Urothelium cell line (cell line): ENCODE measurements at regions not wholly inside any gene's neighbourhood (a gene's known extent, or its start where the extent isn't known, plus 50 kb on each side); places are given as distances from the start of the nearest gene placed in this dataset.

Experiments used
- DNase-seq: peaks from one replicate; pipeline ENCODE4 v3.0.0; 2011; ENCODE audit warnings: low spot score, mixed read lengths
- FAIRE-seq: peaks from 2 replicates; lab custom pipeline; 2011; peaks lifted over from hg19 to GRCh38; lab: Jason Lieb, UNC

DNA sequence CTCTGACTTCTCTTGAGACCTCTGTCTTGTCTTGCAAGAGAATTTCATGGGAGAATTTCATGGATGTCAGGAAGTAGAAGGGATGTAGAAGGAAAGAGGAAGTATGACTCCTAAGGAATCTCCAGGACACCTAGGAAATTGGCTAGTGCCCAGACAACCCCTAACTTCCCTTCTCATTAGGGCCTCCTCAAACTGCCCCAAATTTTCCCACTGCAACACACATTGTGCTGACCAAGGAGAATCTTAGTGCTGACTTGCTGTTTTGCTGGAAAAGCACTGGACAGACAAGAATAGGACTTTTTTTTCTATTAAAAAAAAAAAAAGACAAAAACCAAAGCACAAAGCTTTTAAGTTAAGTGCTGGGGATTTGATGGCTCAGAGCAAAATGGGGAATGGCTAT is 236.1 kb upstream of the CADM1 start:
- no peak for DNase-seq
- no peak for FAIRE-seq

DNA sequence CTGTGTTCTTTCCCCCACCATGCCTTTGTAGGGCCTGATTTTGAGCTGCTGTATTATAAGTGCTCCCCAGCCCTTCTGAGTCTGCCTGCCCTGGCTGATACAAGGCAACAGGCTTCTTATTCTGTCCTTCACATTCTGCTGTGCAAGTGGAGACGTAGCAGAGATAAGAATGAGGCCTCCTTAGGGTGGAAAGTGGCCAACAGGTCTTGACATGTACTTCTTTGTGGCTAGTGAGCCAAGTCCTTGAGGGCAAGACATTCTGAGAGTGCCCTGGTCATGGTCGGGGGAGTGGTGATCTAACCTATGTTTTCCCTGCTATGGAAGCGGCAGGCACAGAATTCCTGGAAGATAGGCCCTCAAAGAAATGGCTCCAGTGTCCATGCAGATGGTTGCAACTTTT is 235.7 kb upstream of the CADM1 start:
- FAIRE-seq = no peak
- DNase-seq = no peak

- FAIRE-seq = no peak
- no peak for DNase-seq
Observed at GRCh38 chr11:115739146-115739545, 234.9 kb upstream of the CADM1 start.

DNA sequence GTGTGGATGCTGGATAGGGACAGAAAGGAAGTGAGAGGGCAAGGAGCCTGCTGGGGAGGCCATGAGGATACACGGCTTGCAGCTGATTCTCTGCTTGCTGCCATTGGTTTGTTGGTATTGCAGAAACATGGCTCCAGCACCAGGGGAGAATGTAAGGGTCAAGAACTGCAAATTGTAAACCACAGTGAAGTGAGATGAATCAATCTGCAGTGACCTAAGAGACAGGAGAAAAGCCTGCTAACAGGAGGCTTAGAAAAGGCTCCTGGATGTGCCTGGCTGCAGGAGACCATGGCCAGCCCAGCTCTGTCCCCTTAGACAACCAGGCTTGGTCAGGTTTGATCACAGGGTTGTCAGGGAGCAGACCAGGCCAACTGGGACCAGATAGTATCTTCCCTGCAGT is 233.7 kb upstream of the CADM1 start:
- DNase-seq = no peak
- FAIRE-seq = no peak

DNA sequence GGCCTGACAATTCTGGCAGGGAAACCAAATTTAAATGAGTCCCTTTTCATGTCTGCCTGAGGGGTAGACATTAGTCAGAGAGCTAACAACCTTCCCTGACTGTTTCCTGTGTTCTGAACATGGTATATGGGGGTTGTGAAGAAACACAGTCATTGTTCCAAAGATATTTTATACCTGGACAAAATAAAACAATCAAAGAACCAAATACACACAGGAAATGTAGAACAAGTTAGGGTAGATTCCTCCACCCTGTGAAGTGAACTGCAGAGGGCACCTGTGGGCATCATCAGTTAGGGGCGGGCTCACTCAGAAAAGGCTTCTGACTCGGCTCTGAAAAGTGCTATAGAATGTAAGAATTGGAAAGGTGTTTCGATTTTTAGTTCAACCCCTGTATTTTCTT is 231.9 kb upstream of the CADM1 start:
- DNase-seq (no peak), FAIRE-seq (no peak)

DNA sequence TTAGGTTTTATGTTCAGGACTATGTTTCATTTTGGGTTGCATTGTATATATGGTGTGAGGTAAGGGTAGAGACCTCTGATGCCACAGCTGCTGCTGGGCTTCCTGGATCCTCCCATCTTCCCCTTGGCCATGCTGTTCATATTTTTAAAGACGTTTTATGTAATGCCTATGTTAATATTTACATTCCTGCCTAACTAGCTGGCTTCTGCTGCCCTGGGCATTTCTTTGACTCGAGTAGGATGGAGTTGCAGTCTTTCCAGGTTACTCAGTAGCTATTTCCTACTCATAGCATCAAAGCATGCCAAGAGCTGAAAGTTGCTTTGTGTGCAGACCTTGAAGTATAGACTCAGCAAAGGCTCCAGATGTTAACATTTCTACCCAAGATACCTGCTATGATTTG is 220.5 kb upstream of the CADM1 start:
- DNase-seq (no peak), FAIRE-seq (no peak)

- DNase-seq = no peak
- no peak for FAIRE-seq
Observed at GRCh38 chr11:115722711-115723110, 218.5 kb upstream of the CADM1 start.

DNA sequence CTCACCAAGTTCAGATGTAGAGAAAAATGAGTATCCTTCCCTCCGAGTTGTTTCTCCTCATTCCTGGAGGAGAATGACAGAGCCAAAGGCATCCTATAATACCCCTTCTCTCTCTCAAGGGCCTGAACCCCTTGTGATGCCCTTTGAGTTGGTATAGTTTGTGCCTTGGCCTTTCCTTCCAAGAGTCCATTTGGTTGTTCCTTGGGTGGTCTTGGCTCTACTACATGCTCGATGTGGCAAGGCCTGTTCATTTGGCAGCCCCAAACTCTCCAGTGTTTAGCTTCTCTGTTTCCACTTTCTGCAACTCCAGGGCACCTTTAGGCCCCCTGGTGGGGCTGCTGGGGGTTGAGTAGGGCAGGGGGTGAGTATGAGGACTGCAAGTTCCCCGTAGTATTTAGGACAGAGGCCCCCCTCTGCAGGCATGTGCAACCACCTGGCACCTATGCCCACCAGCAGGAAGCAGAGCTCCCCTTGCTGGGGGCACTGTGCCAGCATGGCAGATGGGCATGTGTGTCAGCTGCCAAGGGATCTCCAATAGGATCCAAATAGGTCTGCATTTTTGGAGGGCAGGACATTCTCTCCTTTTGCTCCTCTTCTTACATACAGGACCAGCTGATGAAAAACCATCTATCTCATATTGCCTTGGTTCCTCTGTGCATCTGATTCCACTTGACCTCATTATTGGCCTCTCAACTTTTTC is 217.2 kb upstream of the CADM1 start:
- FAIRE-seq (no peak), DNase-seq (no peak)

DNA sequence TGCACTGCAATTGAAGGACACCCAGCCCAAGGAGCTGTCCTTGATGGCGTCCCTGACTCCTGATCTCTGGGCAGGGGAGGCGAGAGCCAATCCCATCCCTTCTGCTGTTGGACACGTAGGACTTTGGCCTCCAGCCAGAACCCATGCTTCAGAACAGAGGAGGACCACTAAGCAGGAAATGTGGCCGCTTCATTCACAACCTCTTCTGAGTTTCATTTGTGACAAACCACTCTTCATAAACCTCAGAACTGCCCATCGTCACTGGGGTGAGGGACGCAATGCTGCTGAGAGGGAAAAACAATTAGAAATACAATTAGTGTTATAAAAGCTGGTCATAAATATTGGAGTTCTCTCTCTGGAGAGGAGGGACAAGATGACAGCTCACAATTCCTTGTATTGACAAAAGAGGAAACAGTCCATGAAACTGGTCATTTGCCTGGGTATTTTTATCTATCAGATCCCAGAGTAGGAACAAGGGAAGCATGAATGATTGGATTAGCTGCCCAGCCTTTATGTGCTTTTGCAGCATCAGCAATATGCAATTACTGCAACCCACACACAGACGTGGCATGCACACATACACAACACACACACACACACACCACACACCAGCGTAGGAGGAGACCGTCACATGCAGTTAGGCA is 216.5 kb upstream of the CADM1 start:
- FAIRE-seq = peak; percentile 61

GRCh38 chr11:115718945-115719344 is 214.7 kb upstream of the CADM1 start:
- DNase-seq (no peak), FAIRE-seq (no peak)

More for the DNA sequence above, 216.5 kb upstream of the CADM1 start:
- DNase-seq = no peak

- no peak for FAIRE-seq
- no peak for DNase-seq
Observed at GRCh38 chr11:115718106-115718505, 213.9 kb upstream of the CADM1 start.

DNA sequence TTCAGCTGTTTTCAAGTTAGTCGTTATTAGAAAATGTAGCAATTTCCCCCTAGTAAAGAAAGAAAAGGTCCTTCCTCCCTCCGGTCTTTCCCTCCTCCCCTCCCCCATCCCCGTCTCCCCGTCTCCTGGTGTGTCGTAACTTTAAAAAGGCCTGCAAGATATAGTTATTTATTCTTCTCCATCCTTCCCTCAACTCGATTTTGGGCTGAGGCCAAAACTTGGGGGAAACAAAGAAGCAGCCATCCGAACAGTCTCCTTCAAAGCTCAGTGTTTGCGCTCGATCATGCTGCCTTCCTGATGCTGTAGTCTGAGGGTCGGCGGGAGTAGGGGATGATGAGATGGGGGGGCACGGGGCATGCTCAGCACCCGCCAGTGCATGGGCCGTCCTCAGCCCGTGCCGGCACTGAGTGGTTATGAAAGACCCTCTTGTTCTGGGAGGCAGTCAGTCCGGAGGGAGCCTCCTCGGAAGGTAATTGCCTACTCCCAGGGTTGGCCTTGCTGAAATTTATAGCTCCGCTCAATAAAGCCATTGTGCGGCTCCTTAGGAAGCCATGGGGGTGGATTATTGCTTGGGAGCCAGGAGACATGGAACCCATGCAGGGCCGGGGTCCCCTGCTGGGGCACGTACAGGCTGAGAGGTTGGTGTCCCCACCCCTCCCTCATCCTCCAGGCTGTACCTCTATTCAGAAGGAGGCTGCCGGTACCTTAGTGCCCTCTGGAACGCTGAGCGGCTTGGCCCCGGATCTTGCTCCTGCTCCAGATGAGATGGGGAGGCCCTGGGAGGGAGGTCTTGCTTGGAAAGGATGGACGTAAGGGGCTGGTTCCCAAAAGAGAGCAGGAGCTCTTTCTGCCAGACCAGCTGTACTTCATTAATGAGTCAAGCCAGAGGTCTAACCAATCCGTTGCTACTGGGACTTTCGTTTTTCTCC is 212.7 kb upstream of the CADM1 start:
- no peak for FAIRE-seq
- DNase-seq = no peak

GRCh38 chr11:115716080-115716479 is 211.9 kb upstream of the CADM1 start:
- FAIRE-seq (no peak), DNase-seq (no peak)

DNA sequence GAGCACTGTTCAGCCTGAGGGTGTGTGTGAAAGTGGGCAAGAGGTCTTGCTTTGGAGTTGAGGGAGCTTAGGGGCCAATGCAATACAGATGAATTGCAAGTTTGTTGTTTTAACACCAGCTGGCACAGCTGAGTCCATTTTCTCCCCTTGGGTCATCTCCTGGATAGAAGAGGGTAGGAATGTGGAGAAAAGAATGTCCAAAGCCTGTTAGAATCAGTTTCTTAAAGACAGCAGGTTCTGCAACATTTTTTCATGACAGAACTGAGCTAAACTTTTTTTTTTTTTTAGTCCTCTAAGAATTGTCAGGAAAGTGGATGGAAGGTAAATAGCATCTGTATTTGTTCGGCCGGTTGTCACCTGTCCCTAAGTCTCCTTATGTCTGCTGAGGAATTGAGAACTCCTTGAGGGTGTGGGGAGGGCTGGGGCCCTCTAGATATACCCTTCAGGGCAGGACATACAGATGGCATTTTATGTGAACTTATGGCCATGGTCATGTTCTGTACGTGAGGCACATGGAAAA is 211.1 kb upstream of the CADM1 start:
- FAIRE-seq (no peak), DNase-seq (no peak)

DNA sequence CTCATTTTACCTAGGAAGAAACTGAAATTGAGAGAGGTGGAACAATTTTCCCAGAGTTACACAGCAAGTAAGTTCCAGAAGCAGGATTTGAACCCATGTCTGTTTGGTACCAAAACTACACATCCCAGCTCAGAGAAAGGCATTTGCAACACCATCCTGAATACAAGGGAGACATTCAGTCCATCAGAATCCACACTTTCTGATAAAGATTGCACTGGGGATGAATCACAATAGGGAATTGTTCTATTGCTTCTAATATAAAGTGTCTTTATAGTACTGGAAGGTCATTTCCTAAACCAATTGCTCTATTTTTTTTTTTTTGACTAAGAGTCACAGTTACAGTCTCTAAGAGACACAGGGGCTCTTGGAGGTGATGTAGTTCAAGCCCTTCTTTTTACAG is 208.1 kb upstream of the CADM1 start:
- FAIRE-seq (no peak), DNase-seq (no peak)

- FAIRE-seq (no peak), DNase-seq (no peak)
Observed at GRCh38 chr11:115710980-115711379, 206.8 kb upstream of the CADM1 start.

GRCh38 chr11:115710426-115710825 is 206.2 kb upstream of the CADM1 start:
- DNase-seq (no peak), FAIRE-seq (no peak)

DNA sequence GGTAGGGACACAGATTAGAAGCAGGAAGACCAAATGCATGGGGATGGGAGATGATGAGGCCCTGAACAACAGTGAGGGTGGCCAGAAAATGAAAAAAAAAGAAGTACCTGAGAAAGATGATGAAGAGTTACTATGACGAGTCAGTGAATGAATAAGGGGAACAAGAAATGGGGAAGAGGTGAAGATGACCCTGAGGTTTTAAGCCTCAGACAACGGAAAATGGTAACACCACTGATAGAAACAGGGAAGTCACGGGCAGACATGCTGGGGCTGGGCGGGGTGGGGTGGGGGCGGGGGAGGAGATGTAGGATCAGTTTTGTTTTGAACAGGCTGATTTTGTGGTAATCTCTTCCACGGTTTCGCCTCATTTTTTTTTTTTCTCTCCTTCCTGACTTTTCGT is 205.1 kb upstream of the CADM1 start:
- no peak for DNase-seq
- FAIRE-seq = no peak

DNA sequence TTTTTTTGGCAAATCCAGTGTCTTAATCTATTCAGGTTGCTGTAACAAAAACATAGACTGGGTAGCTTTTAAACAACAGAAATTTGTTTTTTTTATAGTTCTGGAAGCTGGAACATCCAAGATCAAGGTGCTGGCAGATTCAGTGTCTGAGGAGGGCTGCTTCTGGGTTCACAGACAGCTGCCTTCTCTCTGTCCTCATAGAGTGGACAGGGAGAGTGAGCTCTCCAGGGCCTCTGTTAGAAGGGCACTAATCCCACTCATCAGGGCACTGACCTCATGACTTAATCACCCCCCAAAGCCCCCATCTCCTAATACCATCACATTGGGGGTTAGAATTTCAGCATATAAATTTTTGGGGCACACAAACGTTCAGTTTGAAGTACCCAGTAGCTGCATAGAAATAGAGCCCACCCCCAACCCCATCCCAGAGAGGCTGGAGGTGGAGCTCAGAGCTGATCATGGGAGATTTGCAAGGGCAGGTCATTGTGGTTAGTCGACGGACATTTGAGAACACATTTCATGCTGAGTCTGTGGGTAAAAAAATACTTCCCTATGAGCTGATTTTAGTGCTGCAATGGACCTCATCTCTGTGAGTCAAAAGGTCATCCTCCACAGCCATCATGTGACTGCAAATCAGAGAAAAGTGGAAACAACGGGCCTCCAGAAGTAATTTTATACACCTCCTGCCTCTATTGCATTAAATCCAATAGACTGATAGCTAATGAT is 203.1 kb upstream of the CADM1 start:
- DNase-seq (no peak), FAIRE-seq (no peak)

DNA sequence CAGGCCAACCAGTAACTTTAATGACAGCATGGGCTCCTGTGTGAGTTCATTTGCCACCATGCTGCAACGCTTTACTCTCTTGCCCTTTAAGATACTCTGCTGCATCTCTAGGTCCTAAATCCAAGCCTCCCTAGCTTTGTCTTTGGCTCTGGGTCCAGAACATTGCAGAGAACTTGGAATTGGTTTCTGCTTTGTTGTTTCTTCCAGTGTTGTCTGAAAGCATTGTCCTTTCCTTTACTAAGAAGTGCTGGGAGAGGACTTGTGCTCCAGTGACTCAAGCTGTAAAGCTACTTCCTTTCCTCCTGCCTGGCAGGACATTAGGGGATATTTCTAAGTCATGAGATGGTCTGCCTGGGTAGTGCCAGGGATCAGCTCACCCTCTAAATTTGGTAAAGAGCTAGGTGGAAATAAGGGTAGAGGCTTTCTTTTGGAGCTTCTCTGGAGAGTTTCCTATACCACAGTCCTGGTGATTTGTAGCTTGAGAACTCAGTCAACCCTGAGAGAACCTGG is 202.5 kb upstream of the CADM1 start:
- DNase-seq (no peak), FAIRE-seq (no peak)

GRCh38 chr11:115705200-115705599 is 201.0 kb upstream of the CADM1 start:
- FAIRE-seq (no peak), DNase-seq (no peak)
